ENCODE measurements at regions not wholly inside any gene's neighbourhood (a gene's known extent, or its start where the extent isn't known, plus 50 kb on each side); places are given as distances from the start of the nearest gene placed in this dataset.

- DNase-seq (ENCODE audit: low read depth, low spot score) (no peak), FAIRE-seq (no peak)
- Histone ChIP-seq H3K36me3 (ENCODE audit: control insufficient read depth in 2 of 2, extremely low read depth in 1 of 2, insufficient read depth in 2 of 2, low read length in 2 of 2) (no peaks in the 10 kb centered on the region), H3K4me2 (ENCODE audit: insufficient read depth, low read length) (no peak overlapping the region), H3K4me1 (ENCODE audit: control insufficient read depth, extremely low read depth, insufficient read depth, low read length) (no peaks in the 10 kb centered on the region), H3K9ac (replicated peaks; ENCODE audit: extremely low read depth, insufficient read depth, low read length) (no peak overlapping the region), H3K79me2 (ENCODE audit: control insufficient read depth, insufficient read depth, low read length) (no peaks in the 10 kb centered on the region), H3K9me1 (replicated peaks; ENCODE audit: control insufficient read depth, extremely low read depth, insufficient read depth, low read length) (no peaks in the 10 kb centered on the region), H3K27ac (ENCODE audit: insufficient read depth, low read depth, low read length) (no peak overlapping the region), H3K27me3 (ENCODE audit: control insufficient read depth in 2 of 2, insufficient read depth in 2 of 2, low read length in 2 of 2) (no peaks in the 10 kb centered on the region), H4K20me1 (replicated peaks; ENCODE audit: control insufficient read depth, extremely low read depth, insufficient read depth, low read length) (no peaks in the 10 kb centered on the region), H3K4me3 (replicated peaks in 1 of 3; ENCODE audit: insufficient read depth in 1 of 3, low read depth in 1 of 3, low read length in 3 of 3) (no peak overlapping the region), H3K9me3 (replicated peaks; ENCODE audit: control insufficient read depth, insufficient read depth, low read length) (no peaks in the 10 kb centered on the region), H2AFZ (ENCODE audit: low read depth, low read length) (no peak overlapping the region)
- POLR2A ChIA-PET: no interaction called here
- dilution Hi-C loops (cut with MboI; ENCODE audit: extremely low pct_ligation_motif_present, low sequenced_read_pairs): no loop called here
- intact Hi-C loops (cut with micrococcal nuclease): no loop called here
- TF ChIP-seq FOS (IDR thresholded peaks at IDR 0.05; ENCODE audit: borderline replicate concordance, insufficient read depth, low read length) (no peak), JUN (IDR thresholded peaks at IDR 0.05; ENCODE audit: borderline replicate concordance, insufficient read depth, insufficient read length, low read depth) (no peak), GATA2 (IDR thresholded peaks at IDR 0.05; ENCODE audit: insufficient read depth, insufficient read length, low read depth, low read length) (no peak), POLR2A (IDR thresholded peaks at IDR 0.05; ENCODE audit: low read depth, low read length) (no peak), EZH2 (IDR thresholded peaks at IDR 0.05; ENCODE audit: borderline replicate concordance, low read depth, low read length, severe bottlenecking) (no peak), POLR2AphosphoS5 (IDR thresholded peaks at IDR 0.05; ENCODE audit: insufficient read depth, low read depth, low read length) (no peak), MAX (IDR thresholded peaks at IDR 0.05; ENCODE audit: insufficient read depth, insufficient read length) (no peak), MYC (IDR thresholded peaks at IDR 0.05; ENCODE audit: low read depth, low read length) (no peak), CTCF (IDR thresholded peaks at IDR 0.05; ENCODE audit: extremely low read depth in 1 of 2, insufficient read depth in 1 of 2, low read depth in 1 of 2, low read length in 2 of 2) (no peak)
- CTCF ChIA-PET: interaction anchor here (1.0 to 1.4 kb wide), 2 partner anchors 8 to 36 kb away, joined by 3 to 5 read pairs; no protein-coding TSS in a partner anchor
- BruUV-seq (replicated peaks): no TSS peak
Measured at GRCh38 chr4:126687655-126688358, 945.0 kb upstream of the INTU start.
